ENCODE measurements at regions not wholly inside any gene's neighbourhood (a gene's known extent, or its start where the extent isn't known, plus 50 kb on each side); places are given as distances from the start of the nearest gene placed in this dataset.

DNA sequence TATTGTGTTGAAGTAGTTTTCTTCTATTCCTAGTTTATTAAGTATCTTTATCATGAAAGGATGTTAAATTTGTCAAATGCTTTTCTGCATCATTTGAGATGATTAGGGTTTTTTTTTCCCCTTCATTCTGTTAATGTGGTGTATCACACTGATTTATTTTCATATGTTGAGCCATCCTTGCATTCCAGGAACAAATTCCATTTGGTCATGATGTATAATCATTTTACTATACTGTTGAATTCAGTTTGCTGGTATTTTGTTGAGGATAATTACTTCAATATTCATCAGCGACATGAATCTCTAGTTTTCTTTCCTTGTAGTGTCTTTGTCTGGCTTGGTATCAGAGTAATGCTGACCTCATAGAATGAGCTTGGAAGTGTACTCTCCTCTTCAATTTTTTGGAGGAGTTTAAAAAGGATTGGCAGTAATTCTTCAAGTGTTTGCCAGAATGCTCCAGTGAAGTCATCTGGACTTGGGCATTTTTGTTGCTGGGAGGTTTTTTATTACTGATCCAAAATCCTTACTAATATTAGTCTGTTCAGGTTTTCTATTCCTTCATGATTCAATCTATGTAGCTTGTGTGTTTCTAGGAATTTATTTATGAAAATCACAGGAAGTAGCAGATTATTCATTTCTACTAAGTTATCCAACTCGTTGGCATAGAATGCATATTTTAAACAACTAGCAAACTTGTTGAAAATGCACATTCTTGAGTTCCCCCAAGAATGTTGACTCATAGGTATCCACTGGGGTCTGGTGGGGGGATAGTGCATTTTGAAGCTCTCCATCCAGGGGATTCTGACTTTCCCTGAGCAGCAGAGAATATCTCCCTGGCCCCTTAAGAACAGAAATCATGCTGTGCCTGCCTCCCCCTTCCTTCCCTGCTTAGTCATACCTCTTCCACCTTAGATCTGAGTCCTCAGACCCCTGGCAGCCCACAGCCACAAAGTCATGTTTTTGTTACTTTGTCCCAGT, 187.1 kb downstream of the BMP7 start:
- DNase-seq (ENCODE audit: low read depth) = no peak

DNA sequence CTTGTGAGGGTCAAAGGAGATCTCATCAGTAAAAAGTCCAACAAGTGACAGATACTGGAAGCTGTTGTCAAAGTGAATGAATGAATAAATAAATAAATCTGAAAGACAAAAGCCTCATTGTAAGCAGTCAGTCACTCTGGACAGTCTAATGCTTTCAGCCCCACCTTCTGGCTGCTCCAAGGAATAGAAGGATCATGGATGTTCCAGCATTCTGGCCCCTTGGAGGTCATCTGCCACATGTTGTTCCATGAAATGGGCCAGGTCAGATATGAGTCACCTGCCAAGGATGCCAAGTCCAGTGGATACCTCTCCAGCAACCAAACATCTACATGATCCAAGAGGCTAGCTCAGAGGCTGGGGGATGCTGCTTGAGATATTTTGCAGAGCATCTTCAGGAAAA, 185.6 kb downstream of the BMP7 start:
- no peak for DNase-seq (ENCODE audit: low read depth)

DNA sequence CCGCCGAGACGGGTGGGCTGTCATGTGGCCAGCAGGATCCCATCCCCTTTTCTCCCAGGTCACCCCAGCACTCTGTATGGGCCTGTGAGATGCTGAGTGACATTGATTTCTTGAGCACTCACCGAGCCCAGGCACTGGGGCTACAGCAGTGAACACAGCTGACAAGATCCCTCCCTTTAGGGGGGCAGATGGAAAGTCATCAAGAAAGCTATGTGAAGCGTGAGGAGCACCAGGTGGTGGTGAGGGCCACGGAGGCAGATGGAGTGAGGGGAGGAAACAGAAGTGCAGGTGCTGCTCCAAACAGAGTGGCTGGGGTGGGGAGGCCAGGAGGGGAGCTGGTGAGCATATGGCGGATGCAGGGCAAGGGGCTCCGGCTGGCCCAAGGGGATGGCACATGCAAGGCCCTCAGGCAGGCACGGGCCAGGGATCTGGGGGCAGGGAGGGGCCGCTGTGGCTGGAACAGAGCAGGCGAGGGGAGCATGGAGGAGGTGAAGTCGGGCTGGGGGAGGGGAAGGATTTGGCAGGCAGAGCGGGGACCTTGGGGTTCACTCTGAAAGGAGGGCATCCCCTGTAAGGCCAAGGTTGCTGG, 184.0 kb downstream of the BMP7 start:
- DNase-seq (ENCODE audit: low read depth) = no peak

DNA sequence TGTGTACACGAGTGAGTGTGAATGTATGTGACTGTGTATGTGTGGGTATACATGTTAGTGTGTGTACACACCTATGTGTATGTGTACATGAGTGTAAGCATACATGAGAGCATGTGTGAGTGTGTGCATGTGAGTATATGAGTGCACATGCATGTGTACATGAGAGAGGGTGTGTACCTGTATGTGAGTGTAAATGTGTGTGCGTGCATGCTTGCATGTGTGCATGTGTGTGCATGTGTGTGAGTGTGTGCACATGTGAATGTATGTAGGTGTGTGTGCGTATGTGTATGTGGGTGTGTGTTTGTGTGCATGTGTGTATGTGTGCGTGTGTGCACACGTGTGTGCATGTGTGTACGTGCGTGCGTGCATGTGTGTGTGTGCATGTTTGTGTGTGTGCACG, 183.4 kb downstream of the BMP7 start:
- no peak for DNase-seq (ENCODE audit: low read depth)

DNA sequence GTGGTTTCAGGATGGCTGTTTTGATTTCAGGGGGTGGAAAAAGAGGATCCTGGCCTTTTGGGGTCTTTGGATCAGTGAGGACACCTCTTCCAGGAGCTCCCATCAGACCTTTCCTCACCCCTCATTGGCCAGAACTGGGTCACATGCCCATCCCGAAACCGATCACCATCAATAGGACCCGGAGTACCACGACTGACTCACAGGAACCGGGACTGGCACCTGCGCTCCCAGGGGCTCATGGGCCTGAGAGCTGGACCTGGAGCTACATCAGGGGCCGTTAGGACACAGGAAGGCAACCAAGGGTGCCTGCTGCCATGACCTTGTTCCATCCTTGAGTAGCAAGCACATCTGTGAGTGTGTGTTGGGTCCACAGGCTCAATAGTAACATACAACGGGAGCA, 180.4 kb downstream of the BMP7 start:
- no peak for DNase-seq (ENCODE audit: low read depth)

DNA sequence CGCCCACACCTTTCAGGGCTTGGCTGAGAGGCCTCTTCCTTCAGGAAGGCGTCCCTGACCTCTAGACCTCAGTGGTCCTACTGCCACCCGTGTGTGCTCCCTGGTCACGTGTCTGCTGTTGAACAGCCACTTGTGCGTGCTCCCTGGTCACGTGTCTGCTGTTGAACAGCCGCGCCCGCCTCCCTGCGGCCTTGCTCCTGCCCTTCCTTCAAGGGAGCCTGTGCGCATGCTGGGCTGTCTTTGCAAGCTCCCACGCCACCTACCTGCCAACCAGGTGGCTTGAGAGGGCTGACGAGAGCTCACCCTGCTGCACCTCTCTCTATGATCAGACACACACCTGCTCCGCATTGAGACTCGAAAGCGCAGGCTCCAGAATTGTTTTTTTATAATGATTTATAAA, 179.3 kb downstream of the BMP7 start:
- no peak for DNase-seq (ENCODE audit: low read depth)

DNA sequence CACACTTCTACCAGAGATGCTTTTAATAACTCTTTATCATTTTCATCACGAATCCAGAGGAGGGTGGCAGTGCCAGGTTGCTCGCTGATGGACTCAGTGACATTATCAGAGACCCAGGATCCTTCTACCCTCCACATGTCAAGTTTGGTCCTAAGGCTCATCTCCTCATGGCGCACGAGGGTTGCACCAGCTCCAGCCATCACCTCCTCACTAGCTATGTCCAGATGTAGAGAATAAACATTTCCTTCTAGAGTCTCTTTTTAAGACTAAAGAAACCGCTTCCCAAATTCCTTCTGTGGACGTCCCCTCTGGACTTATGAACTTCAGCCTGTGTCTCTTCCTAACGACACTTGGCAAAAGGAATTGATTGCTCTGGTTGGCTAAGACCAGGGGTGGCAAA, 178.7 kb downstream of the BMP7 start:
- no peak for DNase-seq (ENCODE audit: low read depth)

DNA sequence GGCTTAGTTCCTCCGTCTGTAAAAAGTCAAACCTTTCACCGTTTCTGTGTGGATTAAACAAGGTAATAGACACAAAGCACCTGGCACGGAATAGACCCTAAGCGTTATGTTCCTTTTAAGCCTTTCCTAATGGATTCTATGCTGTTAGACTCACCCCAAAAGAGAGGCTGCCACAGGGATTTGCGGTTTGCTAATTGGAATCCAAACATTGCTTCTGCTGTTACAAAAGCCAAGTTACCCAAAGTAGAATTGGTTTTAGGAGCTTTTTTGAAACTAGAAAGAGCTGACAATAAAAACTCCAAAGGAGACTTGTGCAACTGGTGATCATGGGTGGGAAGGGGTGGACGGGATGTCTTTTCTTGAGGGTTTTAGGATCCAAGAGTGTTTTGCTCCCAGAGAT, 178.0 kb downstream of the BMP7 start:
- no peak for DNase-seq (ENCODE audit: low read depth)

DNA sequence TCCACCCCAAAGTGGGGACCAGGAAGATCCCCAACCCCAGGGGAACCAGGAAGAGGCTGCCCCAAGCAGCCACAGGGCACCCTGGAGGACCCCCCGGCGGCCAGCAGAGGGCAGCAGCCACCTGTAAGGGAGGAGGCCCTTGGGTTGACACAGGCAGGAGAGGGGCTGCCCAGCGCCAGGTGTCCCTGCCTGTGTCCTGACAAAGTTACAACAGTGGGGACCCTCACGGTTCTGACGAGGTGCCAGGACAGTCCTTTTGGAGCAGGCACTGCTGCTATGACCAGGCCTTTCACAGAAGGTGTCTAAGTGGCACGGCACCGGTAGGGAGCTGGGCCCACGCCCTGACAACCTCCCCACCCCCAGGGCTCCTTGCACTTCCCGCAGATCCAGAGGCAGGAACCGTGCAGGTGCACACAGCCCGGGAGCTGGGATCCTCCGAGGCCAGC, 176.7 kb downstream of the BMP7 start:
- no peak for DNase-seq (ENCODE audit: low read depth)

DNA sequence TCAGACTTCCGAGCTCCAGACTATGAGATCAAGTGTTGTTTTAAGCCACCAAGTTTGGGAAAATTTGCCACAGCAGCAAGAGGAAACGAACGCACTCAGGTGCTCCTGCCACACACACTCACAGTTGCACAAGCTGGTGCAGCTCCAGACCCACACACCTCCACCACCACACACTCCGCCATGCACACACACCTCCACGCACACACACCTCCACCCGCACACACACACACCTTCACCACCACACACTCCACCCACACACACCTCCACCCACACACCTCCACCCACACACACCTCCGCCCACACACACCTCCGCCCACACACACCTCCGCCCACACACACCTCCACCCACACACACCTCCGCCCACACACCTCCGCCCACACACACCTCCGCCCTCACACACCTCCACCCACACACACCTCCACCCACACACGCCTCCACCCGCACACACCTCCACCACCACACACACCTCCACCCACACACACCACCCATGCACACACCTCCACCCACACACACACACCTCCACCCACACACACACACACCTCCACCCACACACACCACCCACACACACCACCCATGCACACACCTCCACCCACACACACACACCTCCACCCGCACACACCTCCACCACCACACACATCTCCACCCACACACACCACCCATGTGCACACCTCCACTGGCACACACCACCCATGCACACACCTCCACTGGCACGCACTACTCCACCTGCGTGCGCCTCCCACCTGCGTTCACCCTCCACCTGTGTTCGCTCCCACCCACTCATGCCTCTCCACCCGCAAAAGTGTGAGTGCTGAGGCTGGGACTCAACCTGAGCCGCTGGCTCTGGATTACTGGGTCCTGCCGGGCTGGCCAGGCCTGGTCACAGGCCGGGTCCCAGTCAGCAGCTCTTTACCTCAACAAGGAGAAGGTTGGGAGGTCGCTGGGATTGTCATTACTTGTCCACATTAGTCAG, 175.6 kb downstream of the BMP7 start:
- no peak for DNase-seq (ENCODE audit: low read depth)

DNA sequence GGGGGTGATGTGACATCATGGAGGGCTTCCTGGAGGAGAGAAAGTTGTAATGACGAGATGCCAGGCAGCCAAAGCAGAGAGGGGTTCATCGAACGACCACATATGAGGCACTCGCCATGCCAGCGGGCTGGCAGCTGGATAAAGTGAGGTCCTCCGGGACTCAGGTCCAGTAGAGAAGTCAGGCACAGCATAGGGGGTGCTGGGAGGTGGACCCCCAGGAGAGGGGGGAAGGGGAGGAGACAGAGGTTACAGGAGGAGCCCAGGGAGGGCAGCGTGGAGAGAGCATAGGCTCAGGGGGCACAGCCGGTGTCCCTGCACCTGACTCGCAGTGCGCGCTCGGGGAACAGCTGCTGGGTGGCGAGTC, 174.7 kb downstream of the BMP7 start:
- DNase-seq (ENCODE audit: low read depth) = no peak

DNA sequence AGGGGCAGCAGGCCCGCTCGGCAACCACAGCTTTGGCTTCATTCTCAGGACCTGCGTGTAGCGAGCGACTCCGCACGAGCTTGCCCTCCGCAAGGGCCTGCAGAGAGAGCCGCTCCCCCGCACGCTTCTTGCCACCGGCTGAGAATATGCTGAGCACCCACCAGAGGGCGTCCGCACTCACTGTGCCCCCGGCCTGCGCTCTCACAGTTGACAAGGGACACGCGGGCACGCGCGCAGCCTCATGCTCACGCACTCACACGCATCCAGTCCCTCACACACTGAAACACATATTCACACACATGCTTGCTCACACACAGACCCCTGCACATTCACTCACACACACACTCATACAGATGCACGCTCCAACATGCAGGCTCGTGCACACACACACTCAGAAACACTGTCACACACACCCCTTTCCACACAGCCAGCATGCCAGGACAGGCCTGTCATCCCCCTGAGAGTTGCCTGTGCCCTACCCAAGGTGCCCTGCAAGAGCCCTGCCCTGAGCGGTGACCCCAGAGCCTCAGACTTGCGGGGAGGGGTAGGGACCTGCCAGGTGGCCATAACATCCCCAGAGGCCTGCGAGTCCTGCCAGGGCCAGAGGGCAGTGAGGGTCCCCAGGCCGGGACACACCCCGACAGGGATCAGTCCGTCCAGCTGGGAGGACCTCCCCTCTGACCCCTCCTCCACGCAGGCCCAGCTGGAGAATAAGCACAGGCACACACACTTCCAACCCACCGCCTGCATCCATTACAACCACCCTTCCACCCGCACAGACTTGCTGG, 174.1 kb downstream of the BMP7 start:
- DNase-seq (ENCODE audit: low read depth) = no peak

DNA sequence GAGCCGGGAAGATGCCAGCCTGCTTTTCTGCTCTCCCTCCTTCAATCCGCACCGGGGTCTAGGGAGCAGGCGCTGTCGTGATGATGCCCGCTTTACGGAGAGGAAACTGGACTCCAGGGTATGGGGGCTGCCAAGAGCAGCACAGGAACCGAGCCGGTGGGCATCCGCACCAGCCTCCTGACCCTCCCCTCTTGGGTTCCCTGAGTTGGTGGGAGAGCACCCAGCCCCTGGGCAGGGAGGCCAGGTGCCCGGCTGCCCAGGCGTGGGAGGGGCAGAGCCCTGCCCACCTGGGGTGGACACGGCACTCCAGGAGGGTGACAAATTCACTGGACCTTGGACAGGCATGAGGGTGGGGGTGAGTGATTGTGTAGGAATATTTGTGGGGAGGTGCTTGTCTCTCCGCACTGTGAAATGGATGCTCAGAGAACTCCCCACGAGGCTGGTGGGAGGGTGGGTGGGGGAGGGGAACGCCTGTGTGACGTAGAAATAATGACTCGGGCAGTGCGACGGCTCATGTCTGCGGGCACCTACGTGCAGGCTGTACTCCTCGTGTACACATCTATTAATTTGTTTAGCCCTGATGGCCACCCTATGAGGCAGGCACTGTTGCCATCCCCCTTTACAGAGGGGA, 173.4 kb downstream of the BMP7 start:
- no peak for DNase-seq (ENCODE audit: low read depth)

DNA sequence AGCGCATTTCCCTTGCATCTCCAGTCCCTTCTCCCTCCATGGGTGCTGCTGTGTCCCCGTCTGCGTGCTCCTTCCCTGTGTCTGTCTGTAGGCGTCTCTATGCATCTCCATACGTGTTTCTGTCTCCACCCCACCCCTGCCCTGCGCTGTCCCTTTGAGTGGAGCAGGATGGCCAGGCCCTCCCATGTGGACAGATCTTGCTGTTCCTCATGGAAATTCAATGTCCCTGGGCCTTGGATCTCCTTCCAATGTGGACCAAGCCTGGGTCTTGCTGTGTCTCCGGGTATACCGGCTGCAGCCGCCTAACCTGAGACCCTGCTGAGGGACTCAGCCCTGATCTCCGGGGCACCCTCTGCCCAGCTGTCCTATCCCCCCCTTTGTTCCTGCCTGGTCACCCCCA, 172.7 kb downstream of the BMP7 start:
- DNase-seq (ENCODE audit: low read depth) = no peak

DNA sequence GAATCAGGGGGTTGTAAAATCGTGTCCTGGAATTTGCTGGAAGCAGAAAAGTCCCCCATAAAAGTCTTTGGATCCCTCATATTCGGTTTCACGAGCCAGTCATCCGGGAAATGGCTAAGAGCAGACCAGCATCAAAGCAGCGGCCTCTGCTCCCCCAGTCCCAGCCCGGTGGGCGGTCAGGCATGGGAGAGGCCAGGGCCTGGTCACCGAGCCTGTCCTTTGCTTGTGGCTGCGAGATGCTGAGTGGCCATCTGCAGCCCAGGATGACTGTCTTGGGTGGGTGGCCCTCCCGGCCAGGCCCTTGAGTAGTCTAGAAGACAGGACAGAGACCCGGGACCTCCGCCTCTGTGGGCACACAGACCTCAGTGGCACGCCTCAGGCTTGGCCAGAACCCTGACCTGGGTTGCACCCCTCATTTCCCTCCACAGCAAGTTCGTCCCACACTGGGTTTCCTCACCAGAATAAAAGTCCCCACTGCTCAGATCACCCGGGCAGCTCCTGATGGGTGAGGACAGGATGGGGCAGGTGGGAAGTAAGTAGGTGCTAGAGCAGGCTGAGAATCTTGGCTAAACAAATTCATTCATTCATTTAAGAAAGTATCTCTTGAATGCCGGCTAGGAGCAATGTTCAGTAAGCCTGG, 172.1 kb downstream of the BMP7 start:
- DNase-seq (ENCODE audit: low read depth) = no peak

DNA sequence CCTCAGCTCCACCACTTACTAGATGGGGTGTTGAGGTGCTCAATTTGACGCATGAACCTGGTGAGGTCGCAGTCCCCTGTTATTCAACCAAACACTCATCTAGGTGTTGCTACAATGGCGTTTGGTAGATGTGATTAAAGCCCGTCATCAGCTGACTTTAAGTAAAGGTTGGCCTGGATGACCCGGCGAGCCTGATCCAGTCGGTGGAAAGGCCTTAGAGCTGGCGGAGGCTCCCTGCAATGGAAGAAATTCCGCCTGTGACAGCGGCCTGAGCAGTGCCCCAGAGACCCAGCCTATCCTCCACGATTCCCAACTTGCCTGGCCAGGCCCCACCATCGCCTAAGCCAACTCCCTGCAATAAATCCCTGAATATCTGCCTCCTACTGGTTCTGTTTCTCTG, 171.4 kb downstream of the BMP7 start:
- DNase-seq (ENCODE audit: low read depth) = no peak

DNA sequence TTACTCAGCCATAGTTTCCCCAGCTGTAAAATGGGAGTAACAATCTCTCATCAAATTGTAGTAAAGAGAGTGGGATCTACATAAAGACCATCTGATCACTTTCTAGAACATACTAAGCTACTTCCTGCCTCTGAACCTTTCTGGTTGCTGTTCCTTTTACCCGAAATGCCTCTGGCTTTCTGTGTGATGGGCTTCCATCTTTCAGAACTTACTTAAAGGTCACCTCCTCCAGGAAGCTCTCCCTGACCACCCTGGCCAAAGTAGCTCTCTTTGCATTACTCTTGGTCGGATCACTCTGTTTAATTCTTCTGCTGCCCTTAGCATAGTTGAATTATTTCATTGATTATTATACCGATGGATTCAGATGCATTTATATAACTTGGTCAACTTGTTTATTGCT, 171.0 kb downstream of the BMP7 start:
- no peak for DNase-seq (ENCODE audit: low read depth)

DNA sequence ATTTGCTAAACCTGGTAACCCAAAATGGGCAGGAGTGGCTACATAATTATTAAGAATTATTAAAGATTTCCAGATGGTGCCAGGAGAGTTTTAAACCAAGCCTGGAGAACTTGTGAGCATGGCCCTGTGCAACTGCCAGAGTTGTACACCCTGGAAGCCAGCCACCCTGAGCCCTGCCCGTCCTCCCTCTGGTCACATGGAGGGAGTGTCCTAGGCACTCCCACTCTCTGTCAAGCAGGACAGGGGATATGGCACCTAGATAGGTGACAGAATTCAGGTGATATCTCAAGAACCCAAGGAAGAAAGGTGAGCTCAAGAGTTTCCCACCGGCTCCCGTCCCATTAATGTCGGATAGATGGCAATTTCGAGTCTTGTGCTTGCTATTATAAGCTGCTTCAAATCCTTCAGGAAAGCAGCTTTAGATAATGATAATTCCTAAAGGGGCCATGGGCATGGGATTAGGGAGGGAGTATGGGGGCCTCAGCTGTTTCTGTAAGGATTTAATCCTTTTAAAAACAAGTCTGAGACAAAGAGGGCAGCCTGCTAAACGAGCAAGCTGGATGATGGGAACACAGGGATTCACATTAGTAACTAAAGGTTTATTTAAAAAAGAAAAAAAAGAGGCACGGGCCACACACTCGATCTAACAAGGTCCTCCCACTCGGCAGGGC, 169.1 kb downstream of the BMP7 start:
- DNase-seq (ENCODE audit: low read depth) = no peak

DNA sequence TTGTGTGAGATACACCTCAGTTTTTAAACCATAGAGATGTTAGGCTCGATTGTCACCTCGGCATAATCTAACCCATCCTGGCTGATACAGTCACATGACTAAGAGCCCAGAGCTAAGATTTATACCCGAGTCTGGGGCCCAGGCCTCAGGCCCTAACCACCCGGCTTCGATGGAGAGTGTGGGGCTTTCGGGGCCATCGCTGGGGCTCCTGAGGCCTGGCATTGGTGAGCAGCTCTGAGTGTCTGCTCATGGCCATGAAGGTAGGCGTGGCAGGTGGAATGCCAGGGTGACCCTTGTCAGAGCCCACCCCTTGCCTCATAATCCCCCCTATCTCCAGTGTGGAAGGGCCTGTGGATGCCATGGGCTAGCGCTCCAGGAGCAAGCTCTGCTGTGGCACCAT, 164.3 kb downstream of the BMP7 start:
- DNase-seq (ENCODE audit: low read depth) = no peak

DNA sequence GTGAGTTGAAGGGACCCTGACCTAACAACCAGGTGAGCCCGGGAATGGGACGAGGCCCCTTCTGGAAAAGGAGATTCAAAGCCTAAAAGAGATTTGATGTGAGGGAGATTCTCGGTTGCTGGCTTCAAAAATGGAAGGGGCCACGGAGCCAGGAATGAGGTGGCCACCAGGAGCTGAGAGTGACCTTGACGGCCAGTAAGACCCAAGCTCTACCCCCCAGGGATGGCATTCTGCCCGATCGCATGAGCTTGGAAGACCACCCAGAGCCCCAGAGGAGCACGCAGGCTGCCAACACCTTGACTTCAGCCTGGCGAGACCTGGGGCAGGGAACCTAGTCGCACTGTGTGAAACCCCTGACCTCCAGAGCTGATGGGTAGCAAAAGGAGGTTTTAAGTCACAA, 163.9 kb downstream of the BMP7 start:
- DNase-seq (ENCODE audit: low read depth) = no peak
